SK-N-SH treated with all-trans-retinoic acid at 6 μM for 48 hours (cell line): ENCODE measurements at regions not wholly inside any gene's neighbourhood (a gene's known extent, or its start where the extent isn't known, plus 50 kb on each side); places are given as distances from the start of the nearest gene placed in this dataset.

ENCODE experiments used
- ATAC-seq: fragments of 200-7000 bp; cut with Tn5 transposase; 3 replicates; pipeline ENCODE4 v1.9.1; 2020; ENCODE audit warnings: mild to moderate bottlenecking, moderate library complexity
- ARNTL ChIP-seq: fragments of 450-650 bp; formaldehyde crosslinking; IDR thresholded peaks from 2 replicates; pipeline ENCODE4 v1.5.0; 2020; ENCODE audit warnings: low read depth, mild to moderate bottlenecking, moderate library complexity, borderline replicate concordance
- BACH2 ChIP-seq: fragments of 250-450 bp; sonication (Bioruptor Pico); IDR thresholded peaks from 2 replicates; pipeline ENCODE4 v1.9.0; 2021; ENCODE audit warnings: mild to moderate bottlenecking, borderline replicate concordance
- CSDC2 ChIP-seq: fragments of 250-450 bp; sonication (Bioruptor Pico); IDR thresholded peaks from 2 replicates; pipeline ENCODE4 v1.5.0; 2020; ENCODE audit warnings: mild to moderate bottlenecking, moderate library complexity
- CSRNP3 ChIP-seq: fragments of 250-450 bp; sonication (Bioruptor Pico); IDR thresholded peaks from 2 replicates; pipeline ENCODE4 v1.5.1; 2021; ENCODE audit warnings: mild to moderate bottlenecking, moderate library complexity
- ESRRG ChIP-seq: fragments of 250-450 bp; sonication (Bioruptor Pico); IDR thresholded peaks from 2 replicates; pipeline ENCODE4 v1.6.1; 2021; ENCODE audit warnings: mild to moderate bottlenecking
- GLIS3 ChIP-seq: fragments of 250-450 bp; sonication (Bioruptor Pico); IDR thresholded peaks from 2 replicates; pipeline ENCODE4 v1.5.0; 2020; ENCODE audit warnings: mild to moderate bottlenecking, moderate library complexity
- ISL1 ChIP-seq: fragments of 250-450 bp; sonication (Bioruptor Pico); IDR thresholded peaks from 2 replicates; pipeline ENCODE4 v2.1.2; 2022; ENCODE audit warnings: mild to moderate bottlenecking, moderate library complexity
- OSR1 ChIP-seq: fragments of 250-450 bp; sonication (Bioruptor Pico); IDR thresholded peaks from 2 replicates; pipeline ENCODE4 v1.8.0; 2022; ENCODE audit warnings: moderate library complexity, mild to moderate bottlenecking, inconsistent platforms
- PATZ1 ChIP-seq: fragments of 250-450 bp; sonication (Bioruptor Pico); IDR thresholded peaks from 2 replicates; pipeline ENCODE4 v1.8.0; 2020; ENCODE audit warnings: mild to moderate bottlenecking, moderate library complexity, borderline replicate concordance
- PPARA ChIP-seq: fragments of 250-450 bp; sonication (Bioruptor Pico); IDR thresholded peaks from 2 replicates; pipeline ENCODE4 v1.5.0; 2020; ENCODE audit warnings: mild to moderate bottlenecking, borderline replicate concordance
- RARB ChIP-seq: fragments of 250-450 bp; sonication (Bioruptor Pico); IDR thresholded peaks from 2 replicates; pipeline ENCODE4 v1.8.0; 2021; ENCODE audit warnings: mild to moderate bottlenecking, moderate library complexity
- SNAI2 ChIP-seq: fragments of 250-450 bp; sonication (Bioruptor Pico); IDR thresholded peaks from 2 replicates; pipeline ENCODE4 v1.5.0; 2020; ENCODE audit warnings: mild to moderate bottlenecking, moderate library complexity
- TCF4 ChIP-seq: fragments of 250-450 bp; sonication (Bioruptor Pico); IDR thresholded peaks from 2 replicates; pipeline ENCODE4 v1.8.0; 2021; ENCODE audit warnings: mild to moderate bottlenecking, moderate library complexity, borderline replicate concordance
- TOX ChIP-seq: fragments of 250-450 bp; sonication (Bioruptor Pico); IDR thresholded peaks from 2 replicates; pipeline ENCODE4 v1.8.0; 2021; ENCODE audit warnings: mild to moderate bottlenecking, moderate library complexity, borderline replicate concordance
- ZC3H10 ChIP-seq: fragments of 250-450 bp; sonication (Bioruptor Pico); IDR thresholded peaks from 2 replicates; pipeline ENCODE4 v1.5.1; 2021; ENCODE audit warnings: mild to moderate bottlenecking, moderate library complexity
- ZFP3 ChIP-seq: fragments of 250-450 bp; sonication (Bioruptor Pico); IDR thresholded peaks from 2 replicates; pipeline ENCODE4 v1.5.0; 2020; ENCODE audit warnings: mild to moderate bottlenecking, moderate library complexity
- ZFP30 ChIP-seq: fragments of 450-650 bp; formaldehyde crosslinking; IDR thresholded peaks from 2 replicates; pipeline ENCODE4 v1.5.0; 2022; ENCODE audit warnings: mild to moderate bottlenecking, moderate library complexity
- ZNF565 ChIP-seq: fragments of 450-650 bp; formaldehyde crosslinking; conservative IDR thresholded peaks from 2 replicates; pipeline ENCODE4 v1.5.0; 2020; ENCODE audit warnings: low read depth, mild to moderate bottlenecking, moderate library complexity
- ZNF70 ChIP-seq: fragments of 450-650 bp; formaldehyde crosslinking; IDR thresholded peaks from 2 replicates; pipeline ENCODE4 v1.5.0; 2020; ENCODE audit warnings: mild to moderate bottlenecking, moderate library complexity
- ZNF8 ChIP-seq: fragments of 450-650 bp; formaldehyde crosslinking; IDR thresholded peaks from 2 replicates; pipeline ENCODE4 v1.5.0; 2020; ENCODE audit warnings: mild to moderate bottlenecking, moderate library complexity
- TF ChIP-seq, protein P1 (sequence below): fragments of 250-450 bp; sonication (Bioruptor Pico); IDR thresholded peaks from 2 replicates; pipeline ENCODE4 v1.8.0; 2021; ENCODE audit warnings: low read depth, mild to moderate bottlenecking, moderate library complexity, borderline replicate concordance
- TF ChIP-seq, protein P2 (sequence below): fragments of 250-450 bp; sonication (Bioruptor Pico); IDR thresholded peaks from 2 replicates; pipeline ENCODE4 v1.5.1; 2020; ENCODE audit warnings: low read depth, mild to moderate bottlenecking, moderate library complexity

DNA sequence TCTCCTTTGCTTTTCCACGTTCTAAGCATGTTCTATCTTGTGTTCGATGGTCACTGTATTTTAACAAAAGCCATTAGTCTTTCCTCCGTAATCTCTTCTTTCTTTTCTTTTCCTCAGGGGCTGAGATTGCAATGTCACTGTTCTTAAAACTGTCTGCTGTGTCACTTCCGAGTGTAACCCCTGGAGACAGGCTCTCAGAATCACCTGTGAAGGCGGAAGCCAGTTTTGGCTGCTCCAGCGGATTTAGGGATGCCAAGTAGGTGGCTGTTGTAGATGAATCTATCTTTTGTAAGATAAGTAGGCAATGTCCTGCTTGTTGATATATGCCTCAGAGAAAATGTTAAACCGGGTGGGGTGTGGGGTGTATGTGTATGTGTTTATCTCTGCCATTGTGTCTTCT, 94.7 kb upstream of the L3MBTL4 start:
- peak; percentile 49 for ATAC-seq

GRCh38 chr18:6509832-6510231, 95.1 kb upstream of the L3MBTL4 start:
- ATAC-seq: peak; percentile 72
- TF ChIP-seq ZNF565 (no peak), ZFP30 (CRISPR knock-in tag) (no peak), CSDC2 (CRISPR knock-in tag) (no peak), CSRNP3 (CRISPR knock-in tag) (no peak), GLIS3 (CRISPR knock-in tag) (no peak), TCF4 (CRISPR knock-in tag) (peak; percentile 61), RARB (CRISPR knock-in tag) (no peak), ISL1 (CRISPR knock-in tag) (peak; percentile 26; the same call in 1 of the 2 replicates), SNAI2 (CRISPR knock-in tag) (no peak), ESRRG (CRISPR knock-in tag) (no peak), ARNTL (CRISPR knock-in tag) (no peak), BACH2 (CRISPR knock-in tag) (no peak), PPARA (CRISPR knock-in tag) (no peak), ZNF8 (CRISPR knock-in tag) (no peak), PATZ1 (CRISPR knock-in tag) (no peak), ZNF70 (CRISPR knock-in tag) (no peak), ZFP3 (CRISPR knock-in tag) (no peak), ZC3H10 (CRISPR knock-in tag) (no peak), TOX (CRISPR knock-in tag) (no peak)
- TF ChIP-seq, protein P1, sequence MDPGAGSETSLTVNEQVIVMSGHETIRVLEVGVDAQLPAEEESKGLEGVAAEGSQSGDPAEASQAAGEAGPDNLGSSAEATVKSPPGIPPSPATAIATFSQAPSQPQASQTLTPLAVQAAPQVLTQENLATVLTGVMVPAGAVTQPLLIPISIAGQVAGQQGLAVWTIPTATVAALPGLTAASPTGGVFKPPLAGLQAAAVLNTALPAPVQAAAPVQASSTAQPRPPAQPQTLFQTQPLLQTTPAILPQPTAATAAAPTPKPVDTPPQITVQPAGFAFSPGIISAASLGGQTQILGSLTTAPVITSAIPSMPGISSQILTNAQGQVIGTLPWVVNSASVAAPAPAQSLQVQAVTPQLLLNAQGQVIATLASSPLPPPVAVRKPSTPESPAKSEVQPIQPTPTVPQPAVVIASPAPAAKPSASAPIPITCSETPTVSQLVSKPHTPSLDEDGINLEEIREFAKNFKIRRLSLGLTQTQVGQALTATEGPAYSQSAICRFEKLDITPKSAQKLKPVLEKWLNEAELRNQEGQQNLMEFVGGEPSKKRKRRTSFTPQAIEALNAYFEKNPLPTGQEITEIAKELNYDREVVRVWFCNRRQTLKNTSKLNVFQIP (CRISPR knock-in tag): no peak
- TF ChIP-seq, protein P2, sequence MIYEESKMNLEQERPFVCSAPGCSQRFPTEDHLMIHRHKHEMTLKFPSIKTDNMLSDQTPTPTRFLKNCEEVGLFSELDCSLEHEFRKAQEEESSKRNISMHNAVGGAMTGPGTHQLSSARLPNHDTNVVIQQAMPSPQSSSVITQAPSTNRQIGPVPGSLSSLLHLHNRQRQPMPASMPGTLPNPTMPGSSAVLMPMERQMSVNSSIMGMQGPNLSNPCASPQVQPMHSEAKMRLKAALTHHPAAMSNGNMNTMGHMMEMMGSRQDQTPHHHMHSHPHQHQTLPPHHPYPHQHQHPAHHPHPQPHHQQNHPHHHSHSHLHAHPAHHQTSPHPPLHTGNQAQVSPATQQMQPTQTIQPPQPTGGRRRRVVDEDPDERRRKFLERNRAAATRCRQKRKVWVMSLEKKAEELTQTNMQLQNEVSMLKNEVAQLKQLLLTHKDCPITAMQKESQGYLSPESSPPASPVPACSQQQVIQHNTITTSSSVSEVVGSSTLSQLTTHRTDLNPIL: no peak

More for the DNA sequence above, 94.7 kb upstream of the L3MBTL4 start:
- TF ChIP-seq PATZ1 (CRISPR knock-in tag) (no peak), RARB (CRISPR knock-in tag) (no peak), SNAI2 (CRISPR knock-in tag) (no peak), ZNF8 (CRISPR knock-in tag) (no peak), TCF4 (CRISPR knock-in tag) (no peak), ZFP30 (CRISPR knock-in tag) (no peak), ZNF565 (no peak), ARNTL (CRISPR knock-in tag) (no peak), ISL1 (CRISPR knock-in tag) (no peak), ZNF70 (CRISPR knock-in tag) (no peak), GLIS3 (CRISPR knock-in tag) (no peak), TOX (CRISPR knock-in tag) (no peak), ZC3H10 (CRISPR knock-in tag) (no peak), OSR1 (CRISPR knock-in tag) (no peak), ESRRG (CRISPR knock-in tag) (no peak), ZFP3 (CRISPR knock-in tag) (no peak), PPARA (CRISPR knock-in tag) (no peak)
- TF ChIP-seq, protein P1 (CRISPR knock-in tag): no peak
- TF ChIP-seq, protein P2: no peak
